ENCODE measurements at regions not wholly inside any gene's neighbourhood (a gene's known extent, or its start where the extent isn't known, plus 50 kb on each side); places are given as distances from the start of the nearest gene placed in this dataset.

DNA sequence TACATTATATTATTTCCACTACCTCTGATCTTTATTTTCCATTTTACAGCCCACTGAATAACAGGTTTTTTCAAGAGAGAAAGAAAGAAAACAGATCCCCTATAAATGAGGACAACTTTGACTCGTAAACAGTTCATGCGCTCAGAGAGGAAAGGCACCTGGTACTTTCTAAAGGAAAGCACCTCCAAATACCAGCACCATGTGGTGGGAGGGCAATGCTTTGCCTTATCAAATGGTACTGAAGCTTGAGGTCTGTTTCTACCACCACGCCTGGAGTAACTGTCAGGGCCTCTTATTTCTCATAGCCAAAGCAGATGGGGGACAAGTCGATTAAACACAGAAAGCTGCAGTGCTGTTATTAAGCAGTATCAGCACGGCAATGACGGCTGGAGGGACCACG, 510.3 kb upstream of the ZFHX3 start:
- DNase-seq: no peak

DNA sequence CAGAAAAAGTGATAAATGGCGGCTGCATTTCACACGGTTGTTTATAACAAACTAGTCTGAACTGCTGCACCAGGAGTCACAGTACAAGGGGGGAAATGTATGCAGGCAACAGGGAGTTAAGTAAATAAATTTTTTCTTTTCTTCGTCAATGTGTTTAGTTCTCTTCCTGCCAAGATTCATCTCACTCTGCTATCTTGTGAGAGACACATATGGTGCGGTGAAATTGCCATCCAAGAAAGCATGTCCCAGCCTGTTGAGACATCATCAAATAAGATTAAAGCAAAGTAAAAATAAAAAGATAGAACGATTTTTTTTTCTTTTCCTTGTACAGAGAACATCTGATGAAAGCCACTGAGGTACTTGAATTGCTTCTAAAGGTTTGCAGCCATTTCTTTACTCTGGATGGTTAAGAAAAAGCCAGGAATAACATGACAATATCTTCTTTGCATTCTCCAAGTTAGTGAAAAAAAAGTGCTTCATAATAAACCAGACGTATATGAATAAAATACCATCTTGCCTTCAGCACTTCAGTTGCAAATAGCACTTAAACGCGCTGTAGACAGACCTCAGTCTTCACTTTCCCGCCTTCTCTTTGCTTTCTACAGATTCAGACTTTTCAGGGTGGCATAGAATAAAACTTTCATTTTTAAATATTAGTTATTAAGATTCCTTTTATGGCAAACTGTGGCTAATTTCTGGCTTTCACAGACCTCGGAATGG, 506.2 kb upstream of the ZFHX3 start:
- DNase-seq: no peak

DNA sequence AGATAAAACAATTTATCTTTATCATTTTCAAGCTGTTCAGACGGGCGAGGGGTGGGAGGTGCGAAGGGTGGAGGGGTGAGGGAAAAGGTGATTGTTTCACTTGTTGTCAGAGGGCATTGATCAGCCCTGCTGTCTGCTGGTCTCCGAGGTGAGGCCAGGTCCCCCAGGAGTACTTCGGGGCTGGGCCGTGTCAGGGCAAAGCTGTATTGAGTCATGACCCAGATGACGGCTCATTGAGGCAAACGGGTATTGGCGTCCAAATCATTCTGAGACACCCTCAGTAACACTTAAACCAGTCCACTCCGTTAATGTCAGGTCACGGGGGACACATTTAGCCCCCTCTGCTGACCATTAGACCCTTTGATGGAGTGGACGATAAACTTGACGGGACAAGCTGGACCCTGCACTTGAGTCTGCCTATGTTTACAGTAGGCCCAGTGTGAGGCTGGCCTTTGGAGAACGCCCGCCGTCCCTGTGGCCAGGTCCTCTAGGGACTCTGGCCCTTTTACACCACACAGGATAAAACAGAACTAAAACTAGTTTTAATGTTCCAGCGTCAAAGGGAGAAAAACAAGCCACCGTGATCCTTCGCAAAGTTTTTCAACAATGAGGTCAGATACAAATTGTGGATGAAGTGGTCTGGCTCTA, 502.2 kb upstream of the ZFHX3 start:
- DNase-seq: no peak

DNA sequence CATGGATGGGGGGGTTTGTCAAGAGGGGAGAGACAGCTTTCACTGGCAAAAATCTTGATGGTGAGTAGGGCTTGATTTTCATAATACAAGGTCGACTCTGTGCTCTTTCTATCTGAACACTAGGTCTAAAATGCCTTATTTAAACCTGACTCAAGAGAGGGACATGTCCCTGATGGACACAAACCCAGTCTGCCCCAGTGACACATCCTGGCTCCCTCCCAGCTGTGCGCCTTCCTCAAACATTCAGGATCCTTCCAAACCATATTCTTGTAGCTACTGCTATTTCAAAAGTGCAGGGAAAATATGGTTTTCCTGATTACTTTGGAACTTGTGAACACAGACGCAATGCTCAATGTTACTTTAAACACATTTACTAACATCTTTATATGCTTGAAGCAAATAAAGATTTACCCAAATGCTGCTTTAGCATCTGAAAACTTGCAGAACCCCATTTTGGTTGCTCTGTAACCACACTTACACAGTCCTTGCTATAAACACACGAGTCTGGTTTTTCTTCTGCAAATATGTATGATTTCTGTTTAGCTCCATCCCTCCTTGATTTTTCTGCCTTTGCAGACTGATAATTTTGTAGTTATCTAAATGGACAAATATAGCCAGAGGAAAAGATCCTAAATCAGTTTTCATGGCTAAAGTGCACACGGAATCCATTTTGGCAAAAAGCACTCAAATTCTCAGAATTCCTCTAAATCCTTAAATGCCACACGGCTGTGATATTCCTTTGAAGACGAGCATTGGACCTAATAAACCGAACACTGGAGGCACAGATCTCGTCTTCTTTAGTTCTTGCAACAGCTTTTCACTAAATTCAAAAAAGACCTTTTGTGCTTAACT, 499.9 kb upstream of the ZFHX3 start:
- DNase-seq: no peak

GRCh38 chr16:73546341-73546845, 498.5 kb upstream of the ZFHX3 start:
- DNase-seq: peak; percentile 34

- no peak for DNase-seq
These were observed 497.8 kb upstream of the ZFHX3 start for GRCh38 chr16:73545755-73546154.

DNA sequence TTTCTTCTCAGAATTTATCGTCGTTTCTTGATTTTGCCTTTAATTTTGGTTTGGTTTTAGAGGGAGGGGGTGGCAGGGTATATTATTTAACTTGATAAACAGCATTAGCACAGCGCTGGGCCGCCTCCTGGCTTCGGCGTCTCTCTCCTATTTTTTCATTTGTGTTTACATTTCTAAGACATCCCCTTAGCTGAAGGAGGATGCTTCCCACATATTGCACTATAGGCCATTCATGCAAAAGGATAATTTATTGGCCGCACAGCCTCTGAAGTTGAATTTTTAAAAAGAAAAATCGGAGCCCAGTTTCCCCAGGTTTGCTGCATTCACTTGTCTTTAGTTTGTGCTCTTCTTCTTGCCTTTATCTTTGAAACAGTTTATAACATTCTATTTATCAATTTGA, 497.4 kb upstream of the ZFHX3 start:
- no peak for DNase-seq

- DNase-seq: no peak
These were observed 496.9 kb upstream of the ZFHX3 start for GRCh38 chr16:73544826-73545225.

DNA sequence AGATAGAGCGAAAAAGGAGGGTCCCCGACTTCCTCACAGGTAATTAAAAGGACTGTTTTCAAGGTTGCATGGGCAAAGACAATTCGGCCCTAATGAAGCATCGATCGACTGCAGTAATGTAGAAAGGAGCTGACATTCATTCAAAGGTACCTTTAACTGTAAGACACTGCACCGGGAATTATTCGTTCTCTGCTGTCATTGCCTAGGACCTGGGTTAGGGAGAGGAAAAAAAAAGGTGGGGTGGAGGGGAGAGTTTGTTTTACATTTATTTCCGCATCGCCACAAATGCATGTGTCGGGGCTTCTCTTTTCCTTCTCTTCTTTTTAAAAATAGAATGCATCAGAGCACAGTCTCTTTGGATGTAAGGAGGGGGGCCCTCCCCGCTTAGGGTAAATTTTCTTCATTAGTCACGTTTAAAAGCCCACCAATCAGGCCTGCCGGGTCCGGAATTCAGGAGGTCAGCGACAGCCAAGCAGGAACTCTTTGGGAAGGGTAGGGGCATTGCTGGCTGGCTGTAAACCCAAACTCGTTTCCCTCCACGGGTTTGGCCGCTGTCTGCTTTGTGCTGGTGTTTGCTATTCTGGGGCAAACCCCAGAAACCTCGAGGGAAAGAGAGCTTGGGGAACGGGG, 496.2 kb upstream of the ZFHX3 start:
- no peak for DNase-seq

- DNase-seq: no peak
These were observed 495.5 kb upstream of the ZFHX3 start for GRCh38 chr16:73543331-73543969.

DNA sequence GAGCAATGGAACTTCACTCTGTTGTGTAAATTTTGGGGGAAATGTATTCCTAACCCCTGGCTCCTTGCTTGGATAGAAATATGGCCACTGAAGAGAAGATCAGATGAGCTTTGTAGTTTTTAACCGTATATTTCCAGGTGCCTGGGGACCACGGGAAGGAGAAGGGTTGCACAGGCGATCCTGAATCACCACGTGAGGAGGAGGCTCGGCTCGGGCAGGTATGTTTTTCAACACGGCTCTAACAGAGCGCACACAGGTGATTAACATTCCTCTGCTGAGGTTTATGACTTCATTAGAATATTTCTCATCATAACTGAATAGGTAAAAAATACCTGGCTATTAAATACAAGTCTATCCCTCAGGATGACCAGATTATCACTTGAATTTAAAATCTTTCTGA, 495.0 kb upstream of the ZFHX3 start:
- DNase-seq: no peak

DNA sequence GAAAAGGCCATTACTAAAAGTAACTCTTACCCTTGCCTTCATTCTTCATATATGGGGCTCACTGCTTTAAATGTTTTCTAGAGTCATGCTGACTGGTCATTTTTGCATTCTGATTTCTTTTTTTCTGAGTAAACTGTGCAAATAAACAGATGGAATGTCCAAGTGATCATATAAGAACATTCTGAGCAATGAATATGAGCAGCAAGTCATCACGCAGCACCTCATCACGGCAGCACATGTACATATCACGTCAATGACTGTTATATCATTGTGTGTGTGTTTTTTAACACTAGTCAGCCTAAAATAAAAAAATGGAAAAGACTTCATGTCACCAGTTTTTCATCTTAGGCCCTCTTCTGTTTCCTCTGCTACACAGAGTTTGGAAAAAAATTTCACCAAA, 490.0 kb upstream of the ZFHX3 start:
- DNase-seq: no peak

DNA sequence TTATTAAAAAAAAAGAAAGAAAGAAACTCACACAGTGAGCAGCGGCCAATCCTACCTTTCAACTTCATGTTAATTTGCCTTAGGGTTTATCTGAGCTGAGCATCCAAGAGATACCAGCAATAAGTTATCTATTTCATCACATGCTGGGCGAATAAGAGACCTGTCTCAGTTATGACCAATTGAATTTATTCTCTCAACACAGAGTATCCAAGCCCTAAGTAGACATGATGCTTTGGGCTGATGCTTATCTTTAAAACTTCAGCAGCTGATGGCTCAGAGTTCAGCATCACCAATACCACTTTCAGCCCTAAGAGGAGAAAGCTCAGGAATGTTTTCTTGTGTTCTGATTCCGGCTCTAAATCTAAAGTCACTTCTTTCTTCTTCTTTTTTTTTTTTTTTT, 489.0 kb upstream of the ZFHX3 start:
- DNase-seq: no peak

GRCh38 chr16:73531021-73531420, 483.1 kb upstream of the ZFHX3 start:
- no peak for DNase-seq

DNA sequence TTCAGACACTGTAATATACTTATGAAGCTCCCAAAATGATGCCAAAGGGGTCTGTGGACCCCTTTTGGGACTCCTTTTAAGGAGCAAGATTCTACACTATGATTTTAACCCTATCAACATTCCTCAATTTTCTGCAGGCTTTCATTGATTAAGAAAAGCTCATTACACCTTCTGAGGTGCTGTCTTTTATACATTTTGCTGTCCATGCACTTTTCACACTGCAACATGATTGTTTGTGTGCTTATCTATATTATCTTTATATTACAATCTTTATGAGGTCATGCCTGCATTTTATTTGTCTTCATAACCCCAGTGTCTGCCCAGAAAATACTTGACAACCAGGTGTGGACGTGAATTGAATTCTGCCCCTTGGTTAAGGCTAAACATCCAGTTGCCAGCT, 482.6 kb upstream of the ZFHX3 start:
- no peak for DNase-seq

- DNase-seq: no peak
These were observed 481.5 kb upstream of the ZFHX3 start for GRCh38 chr16:73529303-73530012.

DNA sequence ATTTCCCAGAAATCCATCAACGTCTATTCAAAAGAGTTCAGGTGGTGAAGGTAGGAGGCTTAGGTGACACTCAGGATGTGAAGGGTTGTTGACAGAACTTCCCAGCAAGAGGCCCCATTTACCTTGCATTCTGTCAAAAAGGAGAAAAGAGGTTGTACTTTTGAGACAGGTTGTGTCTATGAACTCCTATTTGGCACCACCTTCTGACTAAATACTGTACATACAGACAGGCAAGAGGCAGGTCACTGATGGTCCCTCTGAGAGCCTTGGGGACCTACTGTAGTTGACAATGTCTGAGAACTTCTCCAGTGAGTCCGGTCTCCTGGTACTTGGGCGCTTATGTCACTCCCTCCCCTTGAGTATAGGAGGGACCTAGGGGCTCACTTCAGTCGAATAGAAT, 479.3 kb upstream of the ZFHX3 start:
- DNase-seq: peak; percentile 32

DNA sequence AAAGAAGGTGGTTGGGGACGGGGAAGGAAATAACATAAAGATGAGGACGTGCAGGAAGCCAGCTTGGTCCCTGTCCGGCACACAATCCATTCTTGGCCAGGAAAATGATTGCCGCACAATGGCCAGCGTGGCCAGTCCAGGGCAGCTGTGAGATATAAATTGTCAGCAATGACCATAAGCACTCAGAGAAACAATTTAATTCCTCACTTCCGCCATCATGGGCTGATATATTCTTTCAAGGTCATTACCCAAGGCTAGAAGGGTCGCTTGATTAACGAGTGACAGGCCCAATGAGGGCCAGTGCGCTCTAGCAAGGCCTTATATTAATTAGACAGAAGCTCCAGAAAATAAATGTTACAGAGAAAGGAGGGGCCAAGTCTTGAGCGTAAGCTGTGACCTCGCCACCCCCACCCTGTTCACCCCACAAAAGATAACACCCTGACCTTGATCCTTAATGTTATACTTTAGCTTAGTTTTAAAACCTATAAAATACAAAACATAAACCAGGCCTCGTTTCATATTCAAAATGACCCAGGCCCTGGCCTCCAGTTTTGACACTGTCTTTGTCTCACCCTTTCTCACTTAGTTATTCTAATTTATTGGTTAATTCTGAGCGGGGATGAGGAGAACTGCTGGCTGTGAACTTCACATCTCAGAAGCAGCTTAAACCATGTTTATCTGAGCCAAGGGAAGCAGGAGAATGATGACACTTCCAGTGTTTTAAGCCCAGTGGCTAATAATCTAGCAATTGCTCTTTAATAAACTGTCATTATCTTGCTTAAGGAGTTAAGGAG, 478.3 kb upstream of the ZFHX3 start:
- no peak for DNase-seq

- DNase-seq: no peak
These were observed 475.3 kb upstream of the ZFHX3 start for GRCh38 chr16:73523209-73523608.

- no peak for DNase-seq
These were observed 473.6 kb upstream of the ZFHX3 start for GRCh38 chr16:73521499-73521898.

- DNase-seq: no peak
These were observed 467.7 kb upstream of the ZFHX3 start for GRCh38 chr16:73515616-73516015.

All from NCI-H1436 (cell line).